KMS-11 (cell line): ENCODE measurements at regions not wholly inside any gene's neighbourhood (a gene's known extent, or its start where the extent isn't known, plus 50 kb on each side); places are given as distances from the start of the nearest gene placed in this dataset.

ENCODE experiments used
- H2AFZ ChIP-seq: fragments of 200-600 bp; sonication (generic); 2 replicates; pipeline ENCODE4 v1.6.1; 2016; ENCODE audit warnings: antibody characterized with exemption, mixed run types, low read depth
- H3K27ac ChIP-seq: fragments of 200-600 bp; sonication (generic); 2 replicates; pipeline ENCODE4 v1.6.1; 2016; ENCODE audit warnings: mild to moderate bottlenecking, mixed run types
- H3K27me3 ChIP-seq: fragments of 200-600 bp; sonication (generic); 2 replicates; pipeline ENCODE4 v1.6.1; 2017; ENCODE audit warnings: mild to moderate bottlenecking, low read depth, mixed run types, moderate library complexity; ENCODE audit not compliant: insufficient read depth
- H3K36me3 ChIP-seq: fragments of 200-600 bp; sonication (generic); 2 replicates; pipeline ENCODE4 v1.6.1; 2017; ENCODE audit warnings: mild to moderate bottlenecking, mixed run types; ENCODE audit not compliant: insufficient read depth
- H3K4me1 ChIP-seq: fragments of 200-600 bp; sonication (generic); 2 replicates; pipeline ENCODE4 v1.6.1; 2016; ENCODE audit warnings: mild to moderate bottlenecking, low read depth, mixed run types; ENCODE audit not compliant: poor library complexity, severe bottlenecking
- H3K4me2 ChIP-seq: fragments of 200-600 bp; sonication (generic); 2 replicates; pipeline ENCODE4 v1.7.0; 2016; ENCODE audit warnings: mild to moderate bottlenecking, mixed run types
- H3K4me3 ChIP-seq: fragments of 200-600 bp; sonication (generic); IDR thresholded peaks from 2 replicates; pipeline ENCODE4 v1.6.1; 2017; ENCODE audit warnings: low read depth, low read length, mixed read lengths; ENCODE audit not compliant: insufficient read depth
- H3K79me2 ChIP-seq: fragments of 200-600 bp; sonication (generic); 2 replicates; pipeline ENCODE4 v1.6.1; 2016; ENCODE audit warnings: low read depth, mixed run types; ENCODE audit not compliant: insufficient read depth
- H3K9ac ChIP-seq: fragments of 200-600 bp; sonication (generic); 2 replicates; pipeline ENCODE4 v1.6.1; 2016; ENCODE audit warnings: mild to moderate bottlenecking, mixed run types
- H4K20me1 ChIP-seq: fragments of 200-600 bp; sonication (generic); 2 replicates; pipeline ENCODE4 v1.6.1; 2016; ENCODE audit warnings: mild to moderate bottlenecking, mixed run types; ENCODE audit not compliant: insufficient read depth
- TF ChIP-seq, protein P1 (sequence below): fragments of 200-600 bp; sonication (generic); conservative IDR thresholded peaks from 2 replicates; pipeline ENCODE4 v1.6.1; 2017; ENCODE audit warnings: low read depth, mild to moderate bottlenecking, antibody characterized with exemption, low read length, moderate library complexity, mixed read lengths

DNA sequence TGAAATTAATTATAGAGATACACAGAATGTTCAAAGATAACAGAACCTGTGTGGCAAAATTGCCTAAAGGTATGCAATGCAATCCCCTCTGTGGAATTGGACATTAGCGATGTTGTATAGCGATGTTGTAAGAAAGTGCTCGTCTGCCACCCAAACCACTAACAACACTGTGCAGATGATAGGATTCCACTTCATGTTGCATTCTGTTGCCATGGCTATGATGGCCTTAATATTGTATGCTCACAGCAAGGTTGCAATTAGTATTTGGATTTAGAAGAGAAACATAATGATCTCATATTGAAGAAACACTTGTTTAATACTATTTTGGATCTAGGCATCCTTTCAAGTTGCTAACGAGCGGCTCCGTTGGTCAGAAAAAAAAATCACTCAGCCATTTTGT, 260.3 kb downstream of the BCAT1 start:
- no peaks in the 10 kb centered on the region for H3K79me2 ChIP-seq

DNA sequence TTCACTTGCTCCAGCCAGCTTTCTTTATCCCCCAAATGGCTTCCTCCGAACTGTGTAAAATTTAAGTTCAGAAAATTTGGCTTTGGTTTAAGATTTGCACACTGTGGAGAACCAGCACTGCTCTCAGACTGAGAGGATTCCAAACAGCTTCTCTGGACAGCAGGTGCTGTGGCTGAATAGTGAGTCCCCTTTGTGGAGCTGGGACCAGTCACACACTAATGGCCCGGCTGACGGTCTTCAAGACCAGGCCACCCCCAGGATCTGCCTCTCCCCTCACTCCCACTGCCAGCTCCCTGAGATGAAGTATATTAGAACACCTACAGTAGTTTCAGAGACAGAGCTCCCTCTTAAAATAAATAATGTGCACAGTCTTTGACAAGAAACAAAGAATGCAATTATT, 267.3 kb downstream of the BCAT1 start:
- Histone ChIP-seq H3K9ac (no peak overlapping the region), H3K27ac (no peak overlapping the region), H4K20me1 (no peaks in the 10 kb centered on the region), H3K27me3 (no peaks in the 10 kb centered on the region), H3K36me3 (no peaks in the 10 kb centered on the region), H2AFZ (no peak overlapping the region), H3K4me1 (no peaks in the 10 kb centered on the region), H3K4me3 (no peak overlapping the region), H3K4me2 (no peak overlapping the region), H3K79me2 (no peaks in the 10 kb centered on the region)
- TF ChIP-seq, protein P1, sequence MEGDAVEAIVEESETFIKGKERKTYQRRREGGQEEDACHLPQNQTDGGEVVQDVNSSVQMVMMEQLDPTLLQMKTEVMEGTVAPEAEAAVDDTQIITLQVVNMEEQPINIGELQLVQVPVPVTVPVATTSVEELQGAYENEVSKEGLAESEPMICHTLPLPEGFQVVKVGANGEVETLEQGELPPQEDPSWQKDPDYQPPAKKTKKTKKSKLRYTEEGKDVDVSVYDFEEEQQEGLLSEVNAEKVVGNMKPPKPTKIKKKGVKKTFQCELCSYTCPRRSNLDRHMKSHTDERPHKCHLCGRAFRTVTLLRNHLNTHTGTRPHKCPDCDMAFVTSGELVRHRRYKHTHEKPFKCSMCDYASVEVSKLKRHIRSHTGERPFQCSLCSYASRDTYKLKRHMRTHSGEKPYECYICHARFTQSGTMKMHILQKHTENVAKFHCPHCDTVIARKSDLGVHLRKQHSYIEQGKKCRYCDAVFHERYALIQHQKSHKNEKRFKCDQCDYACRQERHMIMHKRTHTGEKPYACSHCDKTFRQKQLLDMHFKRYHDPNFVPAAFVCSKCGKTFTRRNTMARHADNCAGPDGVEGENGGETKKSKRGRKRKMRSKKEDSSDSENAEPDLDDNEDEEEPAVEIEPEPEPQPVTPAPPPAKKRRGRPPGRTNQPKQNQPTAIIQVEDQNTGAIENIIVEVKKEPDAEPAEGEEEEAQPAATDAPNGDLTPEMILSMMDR = no peak

More for the DNA sequence above, 260.3 kb downstream of the BCAT1 start:
- TF ChIP-seq, protein P1 = no peak
- Histone ChIP-seq H3K4me1 (no peaks in the 10 kb centered on the region), H3K27ac (no peak overlapping the region), H3K4me2 (no peak overlapping the region), H4K20me1 (no peaks in the 10 kb centered on the region), H3K4me3 (no peak overlapping the region), H3K9ac (no peak overlapping the region), H2AFZ (no peak overlapping the region), H3K27me3 (no peaks in the 10 kb centered on the region), H3K36me3 (no peaks in the 10 kb centered on the region)

DNA sequence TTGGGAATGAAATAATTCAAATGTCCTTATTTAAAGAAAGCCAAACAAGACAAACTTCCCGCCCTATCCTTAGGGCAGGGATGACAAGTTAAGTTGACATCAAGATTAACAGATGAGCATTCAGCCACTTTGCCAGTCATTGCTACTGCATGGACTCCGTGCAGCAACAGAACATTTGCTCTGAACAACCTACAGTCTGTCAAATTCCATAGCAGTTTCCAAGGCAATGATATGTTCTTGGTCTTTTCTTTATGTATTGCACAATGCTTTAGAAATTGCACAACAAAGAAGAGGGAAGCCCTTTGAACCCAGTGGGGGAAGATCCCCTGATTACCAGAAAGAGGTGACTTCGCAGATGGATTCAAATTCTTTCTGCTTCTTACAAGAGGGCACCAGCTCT, 269.8 kb downstream of the BCAT1 start:
- H3K27me3 ChIP-seq = no peaks in the 10 kb centered on the region
- no peaks in the 10 kb centered on the region for H3K4me1 ChIP-seq
- H3K4me3 ChIP-seq = no peak overlapping the region
- no peaks in the 10 kb centered on the region for H3K36me3 ChIP-seq
- H4K20me1 ChIP-seq = no peaks in the 10 kb centered on the region
- no peak overlapping the region for H3K4me2 ChIP-seq
- no peak overlapping the region for H3K9ac ChIP-seq
- H3K27ac ChIP-seq = no peak overlapping the region
- H3K79me2 ChIP-seq = no peaks in the 10 kb centered on the region
- TF ChIP-seq, protein P1 = no peak
- H2AFZ ChIP-seq = no peak overlapping the region

DNA sequence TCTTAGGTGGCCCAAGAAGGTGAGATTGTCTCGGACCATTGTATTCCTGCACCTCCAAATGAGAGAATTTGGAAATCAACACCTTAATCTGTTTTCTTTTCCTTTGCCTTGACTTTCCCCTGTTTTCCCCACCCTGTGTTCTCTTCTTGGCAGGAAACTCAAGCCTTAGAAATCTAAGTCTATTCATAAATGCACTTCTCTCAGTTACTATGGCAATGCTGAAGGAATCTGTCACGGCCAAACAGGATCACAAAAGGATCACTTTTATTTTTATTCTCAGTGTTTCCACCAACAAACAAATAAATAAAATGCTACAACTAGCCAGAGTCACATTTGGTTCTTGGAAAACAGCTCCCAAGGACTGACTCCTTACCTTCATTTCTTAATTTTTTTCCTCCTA, 270.5 kb downstream of the BCAT1 start:
- Histone ChIP-seq H3K36me3 (no peaks in the 10 kb centered on the region), H4K20me1 (no peaks in the 10 kb centered on the region), H3K79me2 (no peaks in the 10 kb centered on the region), H3K4me1 (no peaks in the 10 kb centered on the region), H3K4me2 (no peak overlapping the region), H3K4me3 (no peak overlapping the region), H3K9ac (no peak overlapping the region), H2AFZ (no peak overlapping the region), H3K27ac (no peak overlapping the region), H3K27me3 (no peaks in the 10 kb centered on the region)
- TF ChIP-seq, protein P1 = no peak
